Right lobe of liver (tissue), 4 donors: ENCODE measurements at regions not wholly inside any gene's neighbourhood (a gene's known extent, or its start where the extent isn't known, plus 50 kb on each side); places are given as distances from the start of the nearest gene placed in this dataset.

Experiments used
- POLR2A ChIP-seq: fragments of 450-650 bp; IDR thresholded peaks from one replicate; pipeline ENCODE4 v1.6.1; 2017; ENCODE audit warnings: antibody characterized with exemption, mild to moderate bottlenecking
- TF ChIP-seq, protein P1 (sequence below), 4 donors: fragments of 200-600 bp in 3 of 4; fragments of 450-650 bp in 1 of 4; IDR thresholded peaks; one replicate each; pipeline versions ENCODE4 v1.5.1 to v1.8.0; 2016 to 2022; ENCODE audit warnings: antibody characterized with exemption in 4 of 4, mild to moderate bottlenecking in 2 of 4
- donor health status: DM: no; HTN: no; CAD: no.
- donor health status: DM: no; HTN: no; CAD: no.
- donor health status: DM: no; HTN: yes; CAD: no.

DNA sequence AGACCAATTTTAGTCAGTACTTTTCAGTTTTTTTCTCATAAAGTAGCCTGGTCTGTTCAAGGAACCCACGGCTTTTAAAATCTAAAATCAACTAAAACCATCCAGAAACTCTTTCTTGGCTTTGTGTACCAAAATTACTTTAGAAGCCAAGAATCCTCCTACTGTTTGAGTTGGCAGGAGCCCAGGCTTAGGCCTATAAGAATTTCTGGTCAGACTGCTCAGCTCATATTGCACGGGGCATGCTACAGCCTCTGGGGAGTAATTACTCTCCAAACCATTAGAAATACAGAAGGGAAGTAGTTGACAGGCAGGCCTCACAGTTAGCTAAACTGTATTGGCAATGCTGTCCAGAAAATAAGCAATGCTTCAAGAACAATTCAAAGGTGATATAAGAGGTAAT is 1862.9 kb upstream of the RAG2 start:
- TF ChIP-seq, protein P1, sequence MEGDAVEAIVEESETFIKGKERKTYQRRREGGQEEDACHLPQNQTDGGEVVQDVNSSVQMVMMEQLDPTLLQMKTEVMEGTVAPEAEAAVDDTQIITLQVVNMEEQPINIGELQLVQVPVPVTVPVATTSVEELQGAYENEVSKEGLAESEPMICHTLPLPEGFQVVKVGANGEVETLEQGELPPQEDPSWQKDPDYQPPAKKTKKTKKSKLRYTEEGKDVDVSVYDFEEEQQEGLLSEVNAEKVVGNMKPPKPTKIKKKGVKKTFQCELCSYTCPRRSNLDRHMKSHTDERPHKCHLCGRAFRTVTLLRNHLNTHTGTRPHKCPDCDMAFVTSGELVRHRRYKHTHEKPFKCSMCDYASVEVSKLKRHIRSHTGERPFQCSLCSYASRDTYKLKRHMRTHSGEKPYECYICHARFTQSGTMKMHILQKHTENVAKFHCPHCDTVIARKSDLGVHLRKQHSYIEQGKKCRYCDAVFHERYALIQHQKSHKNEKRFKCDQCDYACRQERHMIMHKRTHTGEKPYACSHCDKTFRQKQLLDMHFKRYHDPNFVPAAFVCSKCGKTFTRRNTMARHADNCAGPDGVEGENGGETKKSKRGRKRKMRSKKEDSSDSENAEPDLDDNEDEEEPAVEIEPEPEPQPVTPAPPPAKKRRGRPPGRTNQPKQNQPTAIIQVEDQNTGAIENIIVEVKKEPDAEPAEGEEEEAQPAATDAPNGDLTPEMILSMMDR (IDR thresholded peaks at IDR 0.05): no peak
- no peak for TF ChIP-seq POLR2A
